H1 (cell line): ENCODE measurements at regions not wholly inside any gene's neighbourhood (a gene's known extent, or its start where the extent isn't known, plus 50 kb on each side); places are given as distances from the start of the nearest gene placed in this dataset.

Experiments used
- CHD7 ChIP-seq: fragments of 300-600 bp; sonication (generic); IDR thresholded peaks from 2 replicates; pipeline ENCODE4 v1.7.1; 2012; ENCODE audit warnings: low read length, moderate library complexity, mild to moderate bottlenecking, inconsistent platforms; ENCODE audit not compliant: insufficient replicate concordance

DNA sequence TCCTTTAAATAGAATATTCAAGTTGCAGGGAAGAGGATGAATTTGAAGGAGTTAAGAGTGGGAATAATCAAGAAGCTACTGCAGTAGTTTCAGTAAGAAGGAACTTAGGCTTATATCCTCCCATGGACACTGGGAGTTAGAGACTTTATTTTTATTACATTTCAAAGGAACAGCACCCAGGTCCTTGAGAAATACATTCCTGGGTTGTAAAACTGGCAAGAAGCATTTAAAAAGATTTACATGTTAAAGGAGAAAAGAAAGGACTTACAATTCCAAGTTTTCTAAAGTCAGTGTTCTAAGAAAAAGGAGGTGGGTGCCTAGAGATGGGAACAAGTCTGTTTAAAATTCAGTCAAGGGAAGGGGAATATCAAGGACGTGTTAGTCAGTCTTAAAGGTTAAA is 306.9 kb downstream of the JRKL start (continued):
- TF ChIP-seq CHD7: no peak
